Effector memory CD8-positive, alpha-beta T cell (primary cell): ENCODE measurements at regions not wholly inside any gene's neighbourhood (a gene's known extent, or its start where the extent isn't known, plus 50 kb on each side); places are given as distances from the start of the nearest gene placed in this dataset.

ENCODE experiments used
- ATAC-seq: fragments of 150-1000 bp; cut with Tn5 transposase; replicated peaks from 2 replicates; pipeline ENCODE4 v1.10.0; 2021; ENCODE audit warnings: mild to moderate bottlenecking, moderate library complexity
- DNase-seq, 3 experiments: peaks; one replicate each; pipeline ENCODE4 v3.0.0; 2021
- H3K27ac Mint-ChIP-seq, 2 donors: one replicate each; pipeline ENCODE4 v1.8.0; 2022; ENCODE audit warnings: mild to moderate bottlenecking in 2 of 2, mixed read lengths in 2 of 2, moderate library complexity in 2 of 2
- H3K27me3 Mint-ChIP-seq, 2 donors: one replicate each; pipeline ENCODE4 v1.8.0; 2022; ENCODE audit warnings: mixed read lengths in 2 of 2
- H3K36me3 Mint-ChIP-seq: one replicate; pipeline ENCODE4 v1.8.0; 2022; ENCODE audit warnings: mild to moderate bottlenecking, moderate library complexity, mixed read lengths; ENCODE audit not compliant: insufficient read depth
- H3K4me1 Mint-ChIP-seq, 2 donors: one replicate each; pipeline ENCODE4 v1.8.0; 2022; ENCODE audit warnings: low read depth in 2 of 2, mixed read lengths in 2 of 2
- H3K4me3 Mint-ChIP-seq, 2 donors: one replicate each; pipeline ENCODE4 v1.8.0; 2022; ENCODE audit warnings: mild to moderate bottlenecking in 2 of 2, mixed read lengths in 2 of 2, moderate library complexity in 2 of 2
- H3K9me3 Mint-ChIP-seq, 2 donors: one replicate each; pipeline ENCODE4 v1.8.0; 2022; ENCODE audit warnings: mixed read lengths in 2 of 2

DNA sequence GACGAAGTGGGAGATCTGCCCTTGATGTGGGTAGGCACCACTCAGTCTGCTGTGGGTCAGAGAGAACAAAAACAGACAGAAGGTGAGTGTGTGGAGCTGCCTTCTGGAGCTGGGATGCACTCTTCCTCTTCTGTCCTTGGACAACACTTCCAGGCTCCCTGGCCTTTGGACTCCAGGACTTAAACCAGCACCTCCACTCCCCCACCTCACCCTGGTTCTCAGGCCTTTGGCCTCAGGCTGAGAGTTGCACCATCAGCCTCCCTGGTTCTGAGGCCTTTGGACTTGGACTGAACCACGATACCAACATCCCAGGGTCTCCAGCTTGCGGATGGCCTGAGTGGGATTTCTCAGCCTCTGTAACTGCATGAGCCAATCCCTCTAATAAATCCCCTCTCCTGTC is 68.1 kb upstream of the STUM start:
- Mint-ChIP-seq H3K4me3 (no peak overlapping the region), H3K36me3 (peaks cover 2% of the 10 kb centered on the region), H3K27ac (no peak overlapping the region), H3K4me1 (peaks cover 0 to 3% of the 10 kb centered on the region in 2 donors), H3K27me3 (peaks cover 13 to 34% of the 10 kb centered on the region in 2 donors), H3K9me3 (no peaks in the 10 kb centered on the region)
- DNase-seq (no peak), ATAC-seq (no peak)

DNA sequence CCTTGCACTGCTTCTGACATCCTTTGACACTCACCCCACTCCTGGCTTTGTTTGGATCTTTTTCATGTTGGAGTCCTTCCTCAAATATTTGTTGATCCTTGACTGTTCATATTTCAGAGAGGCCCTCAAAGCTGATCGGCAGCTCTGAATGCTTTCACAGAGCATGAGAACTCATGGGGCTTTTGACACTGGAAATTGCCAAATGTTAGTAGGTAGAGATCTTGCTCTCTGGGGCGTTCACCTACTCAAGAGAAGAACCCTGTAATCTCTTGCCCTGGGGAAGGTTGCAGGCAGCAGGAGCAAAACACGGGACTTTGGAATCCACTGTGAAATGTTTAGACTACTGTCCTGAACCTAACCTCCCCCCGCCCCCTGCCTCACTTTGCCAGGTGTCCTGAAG is 67.4 kb upstream of the STUM start:
- Mint-ChIP-seq H3K27ac (no peak overlapping the region), H3K36me3 (peaks cover 2% of the 10 kb centered on the region), H3K4me1 (peaks cover 0 to 4% of the 10 kb centered on the region in 2 donors), H3K9me3 (no peaks in the 10 kb centered on the region), H3K4me3 (no peak overlapping the region), H3K27me3 (peaks cover 9 to 41% of the 10 kb centered on the region in 2 donors)
- ATAC-seq (no peak), DNase-seq (no peak)

- peaks cover 0 to 6% of the 10 kb centered on the region in 2 donors for H3K4me1 Mint-ChIP-seq
- H3K27ac Mint-ChIP-seq, result no peak overlapping the region
- ATAC-seq (no peak), DNase-seq (no peak)
- peaks cover 2% of the 10 kb centered on the region for H3K36me3 Mint-ChIP-seq
- H3K4me3 Mint-ChIP-seq, result no peak overlapping the region
- no peaks in the 10 kb centered on the region for H3K9me3 Mint-ChIP-seq
- H3K27me3 Mint-ChIP-seq, result peaks cover 0 to 52% of the 10 kb centered on the region in 2 donors
These were observed 66.4 kb upstream of the STUM start for GRCh38 chr1:226482196-226482595.

DNA sequence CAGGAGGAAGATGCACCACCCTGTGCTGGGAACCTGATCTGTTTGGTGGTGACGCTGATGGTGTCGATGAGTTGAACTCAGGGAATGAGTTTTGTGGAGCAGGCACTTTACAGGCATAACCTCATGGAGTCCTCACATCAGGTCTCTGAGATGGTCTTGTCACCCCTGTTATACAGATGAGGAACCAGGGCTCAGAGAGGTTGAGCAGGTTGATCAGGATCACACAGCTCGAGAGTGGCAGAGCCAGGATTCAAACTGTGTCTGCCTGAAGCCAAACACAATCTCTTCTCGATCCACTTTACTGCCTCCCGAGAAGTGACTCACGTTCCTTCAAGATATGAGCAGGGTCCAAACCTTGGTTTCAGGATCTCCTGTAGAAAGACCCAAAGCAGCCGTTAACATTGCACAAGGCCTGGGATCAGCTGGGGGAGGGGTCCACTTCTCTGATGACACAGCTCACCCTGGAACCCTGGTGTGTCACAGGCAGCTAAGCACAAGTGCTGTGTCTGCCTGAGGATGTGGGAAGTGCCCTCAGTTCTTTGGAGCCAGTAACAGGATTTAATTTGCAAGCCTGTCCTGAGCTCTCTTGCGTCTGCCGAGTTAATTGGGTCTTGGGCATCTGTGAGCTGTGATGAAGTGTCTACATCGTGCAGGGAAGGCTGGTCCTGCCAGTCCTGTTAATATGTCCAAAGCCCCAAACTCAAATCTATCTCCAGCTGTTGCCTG is 65.4 kb upstream of the STUM start:
- no peak for DNase-seq
- H3K27ac Mint-ChIP-seq, result no peak overlapping the region
- H3K36me3 Mint-ChIP-seq, result peaks cover 2% of the 10 kb centered on the region
- H3K9me3 Mint-ChIP-seq, result no peaks in the 10 kb centered on the region
- ATAC-seq, result no peak
- peaks cover 0 to 6% of the 10 kb centered on the region in 2 donors for H3K4me1 Mint-ChIP-seq
- no peak overlapping the region for H3K4me3 Mint-ChIP-seq
- H3K27me3 Mint-ChIP-seq, result peaks cover 0 to 60% of the 10 kb centered on the region in 2 donors

GRCh38 chr1:226485192-226485591 is 63.4 kb upstream of the STUM start:
- H3K4me3 Mint-ChIP-seq, result no peak overlapping the region
- no peak for DNase-seq
- H3K9me3 Mint-ChIP-seq, result no peaks in the 10 kb centered on the region
- no peak overlapping the region for H3K27ac Mint-ChIP-seq
- H3K36me3 Mint-ChIP-seq, result peaks cover 2% of the 10 kb centered on the region
- peaks cover 0 to 71% of the 10 kb centered on the region in 2 donors for H3K27me3 Mint-ChIP-seq
- H3K4me1 Mint-ChIP-seq, result peaks cover 0 to 6% of the 10 kb centered on the region in 2 donors
- ATAC-seq, result no peak

GRCh38 chr1:226486161-226486560 is 62.4 kb upstream of the STUM start:
- Mint-ChIP-seq H3K4me1 (peaks cover 0 to 6% of the 10 kb centered on the region in 2 donors), H3K27me3 (peaks cover 1 to 71% of the 10 kb centered on the region in 2 donors), H3K9me3 (no peaks in the 10 kb centered on the region), H3K4me3 (no peak overlapping the region), H3K36me3 (peaks cover 2% of the 10 kb centered on the region), H3K27ac (no peak overlapping the region)
- ATAC-seq (no peak), DNase-seq (no peak)

DNA sequence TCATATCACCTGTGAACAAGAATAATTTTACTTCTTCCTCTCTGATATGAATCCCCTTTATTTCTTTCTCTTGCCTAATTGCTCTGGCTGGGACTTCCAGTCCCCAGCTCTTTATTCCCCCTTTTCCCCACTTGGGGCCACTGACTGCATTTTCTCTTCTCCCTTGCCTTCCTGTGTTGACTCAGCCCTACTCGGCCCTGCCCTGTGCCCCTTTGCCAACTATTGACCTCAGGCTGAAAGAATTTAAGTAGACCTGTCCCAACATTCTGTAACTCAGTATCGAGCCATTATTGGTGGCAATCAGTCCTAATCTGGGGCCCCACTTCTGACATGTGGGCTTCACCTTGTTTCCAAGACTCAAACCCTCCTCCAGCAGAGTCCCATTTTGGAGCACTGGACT is 60.6 kb upstream of the STUM start:
- ATAC-seq (no peak), DNase-seq (no peak)
- peaks cover 0 to 6% of the 10 kb centered on the region in 2 donors for H3K4me1 Mint-ChIP-seq
- no peak overlapping the region for H3K27ac Mint-ChIP-seq
- no peak overlapping the region for H3K4me3 Mint-ChIP-seq
- peaks cover 13 to 57% of the 10 kb centered on the region in 2 donors for H3K27me3 Mint-ChIP-seq
- H3K9me3 Mint-ChIP-seq, result no peaks in the 10 kb centered on the region
- H3K36me3 Mint-ChIP-seq, result peaks cover 2% of the 10 kb centered on the region

DNA sequence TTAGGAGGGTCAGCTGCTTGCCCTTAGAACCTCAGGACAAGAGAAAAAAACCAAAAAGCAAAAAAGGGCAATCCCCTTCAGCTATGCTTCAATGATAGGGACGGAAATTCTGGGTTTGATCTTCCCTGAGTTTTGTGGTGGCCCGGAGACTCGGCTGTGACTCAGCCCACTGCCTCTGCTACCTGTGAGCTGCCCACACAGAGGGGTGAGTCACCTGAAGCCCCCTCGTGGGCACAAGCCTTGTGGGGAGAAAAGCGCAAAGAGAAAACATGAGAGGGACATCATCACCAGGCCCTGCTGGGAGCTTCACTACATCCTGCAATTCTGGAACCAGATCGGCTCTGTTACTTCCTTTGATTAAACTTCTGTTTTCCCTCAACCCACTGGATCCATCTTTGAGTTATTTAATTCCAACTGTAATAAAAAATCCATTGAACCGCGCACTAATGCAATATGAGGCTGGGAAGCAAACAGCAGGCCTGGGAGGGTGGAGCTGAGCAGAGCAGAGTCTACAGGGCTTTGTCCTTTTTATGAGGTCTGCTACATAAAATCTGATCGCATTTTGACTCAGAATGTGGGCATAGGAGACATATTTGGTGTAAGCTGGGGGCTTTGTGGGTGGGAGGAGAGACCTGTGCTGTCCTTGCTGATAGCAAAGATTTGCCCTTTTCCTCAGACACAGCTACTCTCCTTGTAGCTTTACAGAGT is 58.7 kb upstream of the STUM start:
- H3K27ac Mint-ChIP-seq, result peak overlapping the region in 1 of 2 donors; percentile 21
- DNase-seq, result no peak

DNA sequence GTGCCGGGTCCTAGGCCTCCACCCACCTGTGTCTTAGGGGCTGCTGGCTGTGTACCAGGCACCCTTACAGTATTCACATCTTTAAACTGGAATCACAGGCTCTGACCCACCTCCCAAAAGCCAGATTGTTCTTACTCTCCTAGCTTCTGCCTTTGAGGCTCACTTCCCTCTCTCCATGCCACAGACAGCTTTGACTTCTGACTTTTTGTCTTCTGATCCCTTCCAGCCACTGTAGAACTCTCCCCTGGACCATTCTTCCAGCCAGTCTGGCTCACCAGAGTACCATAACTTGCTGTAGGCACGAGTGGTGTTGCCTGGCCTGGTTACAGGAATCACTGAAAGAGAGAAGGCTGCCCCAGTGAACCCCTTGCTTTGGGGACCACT is 58.1 kb upstream of the STUM start:
- Mint-ChIP-seq H3K9me3 (no peaks in the 10 kb centered on the region), H3K4me1 (peaks cover 0 to 6% of the 10 kb centered on the region in 2 donors), H3K27ac (peak overlapping the region in 1 of 2 donors; percentile 21), H3K27me3 (peaks cover 33 to 44% of the 10 kb centered on the region in 2 donors), H3K36me3 (no peaks in the 10 kb centered on the region), H3K4me3 (no peak overlapping the region)
- DNase-seq, result no peak
- no peak for ATAC-seq

More for the DNA sequence above, 58.7 kb upstream of the STUM start:
- peaks cover 32 to 50% of the 10 kb centered on the region in 2 donors for H3K27me3 Mint-ChIP-seq
- no peak overlapping the region for H3K4me3 Mint-ChIP-seq
- no peak for ATAC-seq
- H3K36me3 Mint-ChIP-seq, result no peaks in the 10 kb centered on the region
- H3K9me3 Mint-ChIP-seq, result no peaks in the 10 kb centered on the region
- H3K4me1 Mint-ChIP-seq, result peaks cover 0 to 6% of the 10 kb centered on the region in 2 donors

GRCh38 chr1:226491093-226491850 is 57.3 kb upstream of the STUM start:
- no peak for ATAC-seq
- H3K27me3 Mint-ChIP-seq, result peaks cover 34 to 36% of the 10 kb centered on the region in 2 donors

GRCh38 chr1:226492426-226493137 is 56.0 kb upstream of the STUM start:
- H3K4me3 Mint-ChIP-seq, result no peak overlapping the region
- no peaks in the 10 kb centered on the region for H3K9me3 Mint-ChIP-seq
- H3K4me1 Mint-ChIP-seq, result no peaks in the 10 kb centered on the region
- no peak overlapping the region for H3K27ac Mint-ChIP-seq
- DNase-seq, result no peak
- H3K27me3 Mint-ChIP-seq, result peaks cover 24 to 47% of the 10 kb centered on the region in 2 donors
- ATAC-seq, result no peak
- H3K36me3 Mint-ChIP-seq, result no peaks in the 10 kb centered on the region

More at GRCh38 chr1:226491093-226491850, 57.3 kb upstream of the STUM start:
- no peak for DNase-seq
- no peaks in the 10 kb centered on the region for H3K36me3 Mint-ChIP-seq
- H3K9me3 Mint-ChIP-seq, result no peaks in the 10 kb centered on the region
- H3K4me1 Mint-ChIP-seq, result peaks cover 0 to 3% of the 10 kb centered on the region in 2 donors
- no peak overlapping the region for H3K4me3 Mint-ChIP-seq
- no peak overlapping the region for H3K27ac Mint-ChIP-seq

- Mint-ChIP-seq H3K27me3 (peaks cover 9 to 53% of the 10 kb centered on the region in 2 donors), H3K9me3 (no peaks in the 10 kb centered on the region), H3K4me3 (no peak overlapping the region), H3K36me3 (no peaks in the 10 kb centered on the region), H3K27ac (no peak overlapping the region), H3K4me1 (no peaks in the 10 kb centered on the region)
- DNase-seq (no peak), ATAC-seq (no peak)
These were observed 54.4 kb upstream of the STUM start for GRCh38 chr1:226494092-226494609.

DNA sequence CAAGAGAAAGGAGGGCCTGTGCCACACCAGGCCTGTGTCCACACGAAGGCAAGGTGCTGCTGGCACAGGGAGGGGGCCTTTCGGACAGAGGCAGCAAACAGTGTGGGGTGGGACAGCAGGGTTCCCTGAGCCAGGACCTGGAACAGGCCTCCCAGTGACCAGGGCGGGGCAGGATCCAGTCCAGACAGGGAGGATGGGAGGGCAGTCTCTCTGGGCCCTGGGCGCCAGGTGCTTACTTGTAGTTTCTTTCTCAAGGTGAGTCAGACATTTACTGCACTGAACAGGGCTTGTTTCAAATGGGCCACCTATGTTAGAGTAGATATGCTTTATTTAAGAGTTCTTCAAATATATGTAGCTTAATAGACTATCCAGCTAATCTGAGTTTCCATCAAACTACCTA is 52.8 kb upstream of the STUM start:
- H3K36me3 Mint-ChIP-seq, result no peaks in the 10 kb centered on the region
- DNase-seq (no peak), ATAC-seq (no peak)
- no peak overlapping the region for H3K27ac Mint-ChIP-seq
- no peaks in the 10 kb centered on the region for H3K9me3 Mint-ChIP-seq
- H3K4me1 Mint-ChIP-seq, result no peaks in the 10 kb centered on the region
- no peak overlapping the region for H3K4me3 Mint-ChIP-seq
- H3K27me3 Mint-ChIP-seq, result peaks cover 9 to 53% of the 10 kb centered on the region in 2 donors
